ENCODE measurements at regions not wholly inside any gene's neighbourhood (a gene's known extent, or its start where the extent isn't known, plus 50 kb on each side); places are given as distances from the start of the nearest gene placed in this dataset.

DNA sequence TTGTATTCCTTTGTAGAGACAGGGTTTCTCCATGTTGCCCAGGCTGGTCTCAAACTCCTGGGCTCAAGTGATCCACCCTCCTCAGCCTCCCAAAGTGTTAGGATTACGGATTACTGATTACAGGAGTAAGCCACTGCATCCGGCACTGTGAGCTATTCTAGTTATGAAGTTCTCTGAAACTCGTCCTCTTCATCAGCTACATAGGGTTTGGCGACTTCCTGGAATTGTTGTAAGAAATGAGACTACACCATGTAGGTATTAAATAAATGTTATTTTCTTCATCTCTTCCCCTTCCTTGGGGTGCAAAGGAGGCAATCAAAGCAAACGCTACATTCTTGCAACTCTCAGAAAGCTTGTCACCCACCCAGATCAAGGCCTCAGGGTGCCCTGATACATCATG, 131.2 kb upstream of the TIAM1 start:
- no peaks in the 10 kb centered on the region for H3K36me3 ChIP-seq (ENCODE audit: control insufficient read depth, insufficient read depth, low read length)
- no peaks in the 10 kb centered on the region for H3K27me3 ChIP-seq (replicated peaks; ENCODE audit: control insufficient read depth, insufficient read depth, low read length)
- TF ChIP-seq, protein P1, sequence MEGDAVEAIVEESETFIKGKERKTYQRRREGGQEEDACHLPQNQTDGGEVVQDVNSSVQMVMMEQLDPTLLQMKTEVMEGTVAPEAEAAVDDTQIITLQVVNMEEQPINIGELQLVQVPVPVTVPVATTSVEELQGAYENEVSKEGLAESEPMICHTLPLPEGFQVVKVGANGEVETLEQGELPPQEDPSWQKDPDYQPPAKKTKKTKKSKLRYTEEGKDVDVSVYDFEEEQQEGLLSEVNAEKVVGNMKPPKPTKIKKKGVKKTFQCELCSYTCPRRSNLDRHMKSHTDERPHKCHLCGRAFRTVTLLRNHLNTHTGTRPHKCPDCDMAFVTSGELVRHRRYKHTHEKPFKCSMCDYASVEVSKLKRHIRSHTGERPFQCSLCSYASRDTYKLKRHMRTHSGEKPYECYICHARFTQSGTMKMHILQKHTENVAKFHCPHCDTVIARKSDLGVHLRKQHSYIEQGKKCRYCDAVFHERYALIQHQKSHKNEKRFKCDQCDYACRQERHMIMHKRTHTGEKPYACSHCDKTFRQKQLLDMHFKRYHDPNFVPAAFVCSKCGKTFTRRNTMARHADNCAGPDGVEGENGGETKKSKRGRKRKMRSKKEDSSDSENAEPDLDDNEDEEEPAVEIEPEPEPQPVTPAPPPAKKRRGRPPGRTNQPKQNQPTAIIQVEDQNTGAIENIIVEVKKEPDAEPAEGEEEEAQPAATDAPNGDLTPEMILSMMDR (IDR thresholded peaks at IDR 0.05; ENCODE audit: insufficient read depth, low read length, poor library complexity, severe bottlenecking), result no peak
- H3K4me3 ChIP-seq (replicated peaks; ENCODE audit: low read depth, low read length), result no peak overlapping the region
- DNase-seq (ENCODE audit: extremely low read depth, insufficient read length), result no peak

DNA sequence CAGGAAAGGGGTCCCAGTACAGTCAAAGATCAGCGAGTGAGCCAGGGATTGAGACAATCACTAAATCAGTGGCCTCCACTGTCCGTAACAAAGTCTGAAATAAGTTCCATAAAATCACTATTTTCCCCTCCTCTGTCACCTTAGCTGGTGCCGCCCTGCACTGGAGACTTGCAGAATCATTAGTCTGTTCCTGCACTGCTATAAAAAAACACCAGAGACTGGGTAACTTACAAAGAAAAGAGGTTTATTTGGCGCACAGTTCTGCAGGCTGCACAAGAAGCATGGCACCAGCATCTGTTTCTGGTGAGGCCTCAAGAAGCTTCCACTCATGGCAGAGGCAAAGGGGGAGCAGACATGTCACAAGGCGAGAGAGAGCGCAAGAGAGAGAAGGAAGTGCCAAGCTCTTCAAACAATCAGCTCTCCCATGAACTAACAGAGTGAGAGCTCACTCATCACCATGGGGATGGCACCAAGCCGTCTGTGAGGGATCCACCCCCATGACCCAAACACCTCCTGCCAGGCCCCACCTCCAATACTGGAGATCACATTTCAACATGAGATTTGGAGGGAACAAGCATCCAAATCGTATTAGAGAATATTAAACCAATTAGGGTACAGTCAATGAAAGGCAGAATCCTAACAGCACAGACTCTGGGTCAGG, 129.8 kb upstream of the TIAM1 start:
- Histone ChIP-seq H3K27me3 (replicated peaks; ENCODE audit: control insufficient read depth, insufficient read depth, low read length) (no peaks in the 10 kb centered on the region), H3K36me3 (ENCODE audit: control insufficient read depth, insufficient read depth, low read length) (no peaks in the 10 kb centered on the region), H3K4me3 (replicated peaks; ENCODE audit: low read depth, low read length) (no peak overlapping the region)
- no peak for DNase-seq (ENCODE audit: extremely low read depth, insufficient read length)
- TF ChIP-seq, protein P1 (IDR thresholded peaks at IDR 0.05; ENCODE audit: insufficient read depth, low read length, poor library complexity, severe bottlenecking), result no peak

DNA sequence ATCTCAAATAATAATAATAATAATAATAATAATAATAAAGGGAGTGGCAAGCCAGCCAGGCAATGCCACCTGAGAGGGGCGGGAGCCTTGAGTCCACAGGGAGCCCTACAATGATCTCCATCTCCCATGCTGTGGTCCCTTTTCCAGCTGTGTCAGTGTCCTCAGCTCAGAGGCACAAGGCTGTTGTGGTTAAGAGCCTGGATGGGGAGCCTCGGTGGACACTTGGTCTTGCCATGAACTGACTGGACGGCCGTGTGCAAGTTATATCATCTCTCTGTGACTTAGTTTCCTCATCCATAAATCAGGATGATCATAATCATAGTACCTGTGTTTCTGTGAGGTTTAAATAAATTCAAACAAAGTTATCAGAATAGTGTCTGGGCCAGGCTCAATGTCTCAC, 127.8 kb upstream of the TIAM1 start:
- TF ChIP-seq, protein P1 (IDR thresholded peaks at IDR 0.05; ENCODE audit: insufficient read depth, low read length, poor library complexity, severe bottlenecking), result no peak
- no peak for DNase-seq (ENCODE audit: extremely low read depth, insufficient read length)
- Histone ChIP-seq H3K36me3 (ENCODE audit: control insufficient read depth, insufficient read depth, low read length) (no peaks in the 10 kb centered on the region), H3K27me3 (replicated peaks; ENCODE audit: control insufficient read depth, insufficient read depth, low read length) (no peaks in the 10 kb centered on the region), H3K4me3 (replicated peaks; ENCODE audit: low read depth, low read length) (no peak overlapping the region)

- H3K27me3 ChIP-seq (replicated peaks; ENCODE audit: control insufficient read depth, insufficient read depth, low read length), result no peaks in the 10 kb centered on the region
- no peaks in the 10 kb centered on the region for H3K36me3 ChIP-seq (ENCODE audit: control insufficient read depth, insufficient read depth, low read length)
- DNase-seq (ENCODE audit: extremely low read depth, insufficient read length), result no peak
- TF ChIP-seq, protein P1 (IDR thresholded peaks at IDR 0.05; ENCODE audit: insufficient read depth, low read length, poor library complexity, severe bottlenecking), result no peak
- no peak overlapping the region for H3K4me3 ChIP-seq (replicated peaks; ENCODE audit: low read depth, low read length)
Measured at GRCh38 chr21:31470896-31471694, 127.0 kb upstream of the TIAM1 start.

GRCh38 chr21:31460980-31461379, 116.9 kb upstream of the TIAM1 start:
- Histone ChIP-seq H3K27me3 (replicated peaks; ENCODE audit: control insufficient read depth, insufficient read depth, low read length) (no peaks in the 10 kb centered on the region; the same call in 1 of the 2 replicates), H3K36me3 (ENCODE audit: control insufficient read depth, insufficient read depth, low read length) (no peaks in the 10 kb centered on the region), H3K4me3 (replicated peaks; ENCODE audit: low read depth, low read length) (no peak overlapping the region)
- DNase-seq (ENCODE audit: extremely low read depth, insufficient read length), result no peak
- TF ChIP-seq, protein P1 (IDR thresholded peaks at IDR 0.05; ENCODE audit: insufficient read depth, low read length, poor library complexity, severe bottlenecking), result no peak

Measured in GM06990 (cell line).